Liver (tissue), 7 donors: ENCODE measurements at regions not wholly inside any gene's neighbourhood (a gene's known extent, or its start where the extent isn't known, plus 50 kb on each side); places are given as distances from the start of the nearest gene placed in this dataset.

ENCODE experiments used
- DNase-seq: peaks from one replicate; pipeline ENCODE4 v3.0.0-alpha.2; 2017; ENCODE audit warnings: low spot score
- H3K27ac ChIP-seq, 2 donors: one replicate each; pipeline ENCODE4 v1.7.0; 2013; ENCODE audit warnings: inconsistent platforms in 2 of 2, low read length in 2 of 2, control low read depth in 1 of 2, low read depth in 1 of 2, mild to moderate bottlenecking in 1 of 2
- H3K27me3 ChIP-seq, 4 donors: one replicate each; pipeline versions ENCODE4 v1.6.1 to v1.7.0; 2013; ENCODE audit warnings: low read length in 3 of 4, inconsistent platforms in 1 of 4, mild to moderate bottlenecking in 1 of 4, moderate library complexity in 1 of 4; ENCODE audit not compliant: control insufficient read depth in 4 of 4, insufficient read depth in 4 of 4
- H3K36me3 ChIP-seq, 4 donors: one replicate each; pipeline versions ENCODE4 v1.6.1 to v1.7.0; 2013; ENCODE audit warnings: low read length in 3 of 4, mild to moderate bottlenecking in 3 of 4, low read depth in 1 of 4, moderate library complexity in 1 of 4; ENCODE audit not compliant: control insufficient read depth in 4 of 4, insufficient read depth in 3 of 4
- H3K4me1 ChIP-seq, 4 donors: one replicate each; pipeline versions ENCODE4 v1.6.1 to v1.7.0; 2013; ENCODE audit warnings: low read length in 3 of 4, mild to moderate bottlenecking in 3 of 4, moderate library complexity in 1 of 4; ENCODE audit not compliant: control insufficient read depth in 4 of 4, insufficient read depth in 4 of 4
- H3K4me3 ChIP-seq, 3 donors: one replicate each; pipeline versions ENCODE4 v1.6.1 to v1.7.0; 2013; ENCODE audit warnings: low read length in 3 of 3, control low read depth in 1 of 3, low read depth in 1 of 3, mild to moderate bottlenecking in 1 of 3
- H3K9ac ChIP-seq, 2 donors: one replicate each; pipeline ENCODE4 v1.7.0; 2013; ENCODE audit warnings: low read length in 2 of 2, mild to moderate bottlenecking in 2 of 2, moderate library complexity in 2 of 2, control low read depth in 1 of 2, low read depth in 1 of 2
- H3K9me3 ChIP-seq, 4 donors: one replicate each; pipeline versions ENCODE4 v1.6.1 to v1.7.0; 2013; ENCODE audit warnings: low read length in 3 of 4; ENCODE audit not compliant: control insufficient read depth in 4 of 4
- EGR1 ChIP-seq, 2 donors: IDR thresholded peaks; 2 replicates each; pipeline ENCODE4 v1.6.1; 2016 to 2018; ENCODE audit warnings: antibody characterized with exemption in 2 of 2, low read depth in 2 of 2
- FOXA1 ChIP-seq: IDR thresholded peaks from 2 replicates; pipeline ENCODE4 v1.6.1; 2016; ENCODE audit warnings: antibody characterized with exemption
- FOXA2 ChIP-seq: IDR thresholded peaks from 2 replicates; pipeline ENCODE4 v1.6.1; 2016; ENCODE audit warnings: antibody characterized with exemption
- GABPA ChIP-seq, 2 donors: IDR thresholded peaks in 1 of 2; conservative IDR thresholded peaks in 1 of 2; 2 replicates each; pipeline ENCODE4 v1.6.1; 2016; ENCODE audit warnings: antibody characterized with exemption in 2 of 2, mild to moderate bottlenecking in 1 of 2, moderate library complexity in 1 of 2
- HNF4A ChIP-seq, 2 donors: conservative IDR thresholded peaks; 2 replicates each; pipeline ENCODE4 v1.6.1; 2016; ENCODE audit warnings: antibody characterized with exemption in 2 of 2, mild to moderate bottlenecking in 2 of 2
- HNF4G ChIP-seq: IDR thresholded peaks from 2 replicates; pipeline ENCODE4 v1.6.1; 2016; ENCODE audit warnings: antibody characterized with exemption
- NR2F2 ChIP-seq: IDR thresholded peaks from 2 replicates; pipeline ENCODE4 v1.6.1; 2016; ENCODE audit warnings: antibody characterized with exemption
- RAD21 ChIP-seq, 2 donors: IDR thresholded peaks; 2 replicates each; pipeline ENCODE4 v1.6.1; 2016; ENCODE audit warnings: antibody characterized with exemption in 2 of 2, mild to moderate bottlenecking in 2 of 2
- RXRA ChIP-seq, 2 donors: IDR thresholded peaks; 2 replicates each; pipeline ENCODE4 v1.6.1; 2017 to 2018; ENCODE audit warnings: antibody characterized with exemption in 2 of 2, mild to moderate bottlenecking in 1 of 2
- TAF1 ChIP-seq: conservative IDR thresholded peaks from 2 replicates; pipeline ENCODE4 v1.6.1; 2016; ENCODE audit warnings: antibody characterized with exemption, mild to moderate bottlenecking
- YY1 ChIP-seq: IDR thresholded peaks from 2 replicates; pipeline ENCODE4 v1.6.1; 2016; ENCODE audit warnings: antibody characterized with exemption, mild to moderate bottlenecking
- WGBS: extraction: QIAGEN DNeasy Blood & Tissue Kit; methylation state at CpG from one replicate; pipeline ENCODE4 v1.1.7; 2013; 5-methylcytosine and 5-hydroxymethylcytosine counted together
- TF ChIP-seq, protein P1 (sequence below): IDR thresholded peaks from 2 replicates; pipeline ENCODE4 v1.6.1; 2016; ENCODE audit warnings: antibody characterized with exemption, mild to moderate bottlenecking
- TF ChIP-seq, protein P2 (sequence below): IDR thresholded peaks from 2 replicates; pipeline ENCODE4 v1.6.1; 2016; ENCODE audit warnings: antibody characterized with exemption
- donor health status: healthy.
- donor health status: healthy.
- donor health status: healthy.
- donor health status: healthy.

DNA sequence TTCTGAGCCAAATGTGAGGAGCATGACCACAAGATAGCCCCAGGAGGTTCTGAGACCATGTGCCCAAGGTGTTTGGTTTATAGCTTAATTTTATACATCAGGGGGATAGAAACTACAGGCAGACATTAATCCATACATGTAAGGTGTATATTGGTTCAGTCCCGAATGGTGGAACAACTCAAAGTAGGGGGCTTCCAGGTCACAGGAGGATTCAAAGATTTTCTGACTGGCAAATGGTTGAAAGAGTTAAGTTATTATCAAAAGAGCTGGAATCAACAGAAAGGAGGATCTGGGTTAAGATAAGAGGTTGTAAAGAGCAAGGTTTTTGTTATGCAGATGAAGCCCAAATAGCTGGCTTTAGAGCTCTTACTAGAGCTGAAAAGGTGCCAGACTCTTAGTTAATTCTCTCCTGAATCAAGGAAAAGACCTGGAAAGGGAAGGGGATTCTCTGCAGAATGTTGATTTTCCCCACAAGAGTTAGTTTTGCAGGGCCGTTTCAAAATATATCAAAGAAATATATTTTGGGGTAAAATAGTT, 640.0 kb downstream of the IPMK start (continued):
- TF ChIP-seq, protein P1, sequence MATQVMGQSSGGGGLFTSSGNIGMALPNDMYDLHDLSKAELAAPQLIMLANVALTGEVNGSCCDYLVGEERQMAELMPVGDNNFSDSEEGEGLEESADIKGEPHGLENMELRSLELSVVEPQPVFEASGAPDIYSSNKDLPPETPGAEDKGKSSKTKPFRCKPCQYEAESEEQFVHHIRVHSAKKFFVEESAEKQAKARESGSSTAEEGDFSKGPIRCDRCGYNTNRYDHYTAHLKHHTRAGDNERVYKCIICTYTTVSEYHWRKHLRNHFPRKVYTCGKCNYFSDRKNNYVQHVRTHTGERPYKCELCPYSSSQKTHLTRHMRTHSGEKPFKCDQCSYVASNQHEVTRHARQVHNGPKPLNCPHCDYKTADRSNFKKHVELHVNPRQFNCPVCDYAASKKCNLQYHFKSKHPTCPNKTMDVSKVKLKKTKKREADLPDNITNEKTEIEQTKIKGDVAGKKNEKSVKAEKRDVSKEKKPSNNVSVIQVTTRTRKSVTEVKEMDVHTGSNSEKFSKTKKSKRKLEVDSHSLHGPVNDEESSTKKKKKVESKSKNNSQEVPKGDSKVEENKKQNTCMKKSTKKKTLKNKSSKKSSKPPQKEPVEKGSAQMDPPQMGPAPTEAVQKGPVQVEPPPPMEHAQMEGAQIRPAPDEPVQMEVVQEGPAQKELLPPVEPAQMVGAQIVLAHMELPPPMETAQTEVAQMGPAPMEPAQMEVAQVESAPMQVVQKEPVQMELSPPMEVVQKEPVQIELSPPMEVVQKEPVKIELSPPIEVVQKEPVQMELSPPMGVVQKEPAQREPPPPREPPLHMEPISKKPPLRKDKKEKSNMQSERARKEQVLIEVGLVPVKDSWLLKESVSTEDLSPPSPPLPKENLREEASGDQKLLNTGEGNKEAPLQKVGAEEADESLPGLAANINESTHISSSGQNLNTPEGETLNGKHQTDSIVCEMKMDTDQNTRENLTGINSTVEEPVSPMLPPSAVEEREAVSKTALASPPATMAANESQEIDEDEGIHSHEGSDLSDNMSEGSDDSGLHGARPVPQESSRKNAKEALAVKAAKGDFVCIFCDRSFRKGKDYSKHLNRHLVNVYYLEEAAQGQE, result no peak
- TF ChIP-seq EGR1 (IDR thresholded peaks at IDR 0.05; ENCODE audit: low read depth in 2 of 2), result no peak
- no peak for TF ChIP-seq HNF4G
- TF ChIP-seq FOXA2, result no peak
- no peak for TF ChIP-seq HNF4A (conservative IDR thresholded peaks at IDR 0.05)
- no peak for TF ChIP-seq NR2F2
- no peak for TF ChIP-seq RAD21 (IDR thresholded peaks at IDR 0.05)
- no peak for TF ChIP-seq FOXA1
- no peak for TF ChIP-seq YY1
- TF ChIP-seq GABPA (IDR thresholded peaks at IDR 0.05 in 1 of 2, conservative IDR thresholded peaks at IDR 0.05 in 1 of 2), result no peak
- TF ChIP-seq, protein P2, sequence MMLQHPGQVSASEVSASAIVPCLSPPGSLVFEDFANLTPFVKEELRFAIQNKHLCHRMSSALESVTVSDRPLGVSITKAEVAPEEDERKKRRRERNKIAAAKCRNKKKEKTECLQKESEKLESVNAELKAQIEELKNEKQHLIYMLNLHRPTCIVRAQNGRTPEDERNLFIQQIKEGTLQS, result no peak
- TF ChIP-seq TAF1, result no peak
- TF ChIP-seq RXRA (IDR thresholded peaks at IDR 0.05), result no peak

DNA sequence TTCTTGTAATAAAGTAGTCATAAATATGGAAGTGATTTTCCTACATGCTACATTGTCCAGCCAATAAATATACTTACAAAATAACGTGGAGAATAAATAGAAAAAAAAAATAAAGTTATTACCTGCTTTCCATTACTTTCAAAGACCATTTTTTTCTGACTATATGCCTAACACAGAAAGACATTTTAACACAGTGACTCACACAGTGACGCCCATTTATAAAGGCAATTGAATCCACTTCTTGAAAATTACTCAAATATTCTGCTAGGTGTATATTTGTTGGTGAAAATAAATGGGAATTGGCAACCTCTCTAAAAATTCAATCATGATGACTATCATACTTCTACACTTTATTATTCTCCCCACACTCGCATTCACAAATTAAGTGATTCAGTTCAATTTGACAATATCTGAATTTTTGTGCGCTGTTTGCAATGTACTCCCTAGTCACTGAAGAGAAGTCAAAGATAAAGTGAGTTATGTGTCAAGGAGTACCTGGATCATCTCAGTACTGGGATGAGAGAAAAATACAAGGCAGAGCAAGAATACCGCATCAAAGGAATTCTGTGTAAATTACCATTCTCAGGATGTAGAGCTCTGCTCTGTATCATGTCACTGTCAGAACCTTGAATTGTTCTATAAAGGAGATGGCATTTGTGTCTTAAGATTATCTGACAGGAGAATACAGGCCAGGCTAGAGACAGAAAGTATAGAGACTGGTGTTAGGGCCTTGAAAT, 642.7 kb downstream of the IPMK start:
- H3K27me3 ChIP-seq, result no peaks in the 10 kb centered on the region
- TF ChIP-seq TAF1 (no peak), FOXA1 (no peak), EGR1 (IDR thresholded peaks at IDR 0.05; ENCODE audit: low read depth in 2 of 2) (no peak)
- TF ChIP-seq, protein P2, result no peak
- no peak overlapping the region for H3K9ac ChIP-seq
- DNase-seq, result no peak
- 81% methylated on average over 5 of the region's 5 CpGs for WGBS
- no peak overlapping the region for H3K27ac ChIP-seq
- H3K9me3 ChIP-seq, result no peaks in the 10 kb centered on the region
- peaks cover 0 to 11% (median 7%) of the 10 kb centered on the region in 4 donors for H3K4me1 ChIP-seq
- H3K4me3 ChIP-seq, result no peak overlapping the region
- H3K36me3 ChIP-seq, result no peaks in the 10 kb centered on the region

DNA sequence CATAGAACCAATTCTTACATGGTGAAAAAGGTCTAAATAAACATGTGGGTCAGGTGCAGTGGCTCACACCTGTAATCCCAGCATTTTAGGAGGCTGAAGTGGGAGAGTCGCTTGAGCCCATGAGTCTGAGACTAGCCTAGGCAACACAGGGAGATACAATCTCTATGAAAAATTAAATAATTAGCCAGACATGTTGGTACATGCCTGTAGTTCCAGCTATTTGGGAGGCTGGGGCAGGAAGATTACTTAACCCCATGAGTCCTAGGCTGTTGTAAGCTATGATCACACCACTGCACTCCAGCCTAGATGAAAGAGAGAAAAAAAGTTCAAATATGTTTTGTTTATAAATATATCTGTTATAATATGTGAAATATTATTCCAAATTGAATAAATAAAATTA, 643.6 kb downstream of the IPMK start:
- H3K9ac ChIP-seq, result no peak overlapping the region
- no peaks in the 10 kb centered on the region for H3K9me3 ChIP-seq
- no peak for DNase-seq
- no peak overlapping the region for H3K4me3 ChIP-seq
- H3K27me3 ChIP-seq, result no peaks in the 10 kb centered on the region
- H3K36me3 ChIP-seq, result no peaks in the 10 kb centered on the region
- H3K4me1 ChIP-seq, result peaks cover 0 to 11% (median 6%) of the 10 kb centered on the region in 4 donors
- TF ChIP-seq HNF4G (no peak), RAD21 (IDR thresholded peaks at IDR 0.05) (no peak)
- 95% methylated on average over 1 of the region's 1 CpG for WGBS
- no peak overlapping the region for H3K27ac ChIP-seq
